HG03135 (cell line): ENCODE measurements at regions not wholly inside any gene's neighbourhood (a gene's known extent, or its start where the extent isn't known, plus 50 kb on each side); places are given as distances from the start of the nearest gene placed in this dataset.
"Not testable (repeated sequence)": the region's sequence is repeated elsewhere in the genome, so short reads cannot be mapped to it uniquely, and the experiment has no call there.

Experiments
- ATAC-seq: cut with Tn5 transposase; IDR thresholded peaks from one replicate; pipeline ENCODE4 v1.9.1; 2021; ENCODE audit warnings: mild to moderate bottlenecking, moderate library complexity; ENCODE audit not compliant: unreplicated experiment

- ATAC-seq: no peak
Measured at GRCh38 chr10:53357587-53357986, 585.0 kb upstream of the MBL2 start.

GRCh38 chr10:53356616-53357349 is 584.2 kb upstream of the MBL2 start:
- ATAC-seq: no peak

- ATAC-seq: not testable (repeated sequence)
Measured at GRCh38 chr10:53342531-53342930, 569.9 kb upstream of the MBL2 start.

DNA sequence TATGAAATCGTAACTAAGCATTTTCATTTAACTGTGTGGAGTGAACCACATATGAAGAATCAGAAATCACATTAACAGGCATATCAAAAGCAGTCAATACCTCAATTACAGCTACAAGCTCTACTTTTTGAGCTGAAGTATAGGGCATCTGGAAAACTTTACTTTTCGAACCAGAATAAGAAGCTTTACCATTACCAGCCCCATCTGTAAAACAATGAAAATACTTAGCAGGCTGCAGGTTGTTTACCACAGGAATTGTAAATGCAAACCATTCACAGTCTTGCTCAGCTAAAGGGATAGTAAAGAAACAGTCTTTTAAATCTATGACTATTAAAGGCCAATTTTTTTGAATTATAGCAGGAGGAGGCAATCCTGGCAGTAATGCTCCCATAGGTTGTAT is 565.6 kb upstream of the MBL2 start:
- ATAC-seq: not testable (repeated sequence)

DNA sequence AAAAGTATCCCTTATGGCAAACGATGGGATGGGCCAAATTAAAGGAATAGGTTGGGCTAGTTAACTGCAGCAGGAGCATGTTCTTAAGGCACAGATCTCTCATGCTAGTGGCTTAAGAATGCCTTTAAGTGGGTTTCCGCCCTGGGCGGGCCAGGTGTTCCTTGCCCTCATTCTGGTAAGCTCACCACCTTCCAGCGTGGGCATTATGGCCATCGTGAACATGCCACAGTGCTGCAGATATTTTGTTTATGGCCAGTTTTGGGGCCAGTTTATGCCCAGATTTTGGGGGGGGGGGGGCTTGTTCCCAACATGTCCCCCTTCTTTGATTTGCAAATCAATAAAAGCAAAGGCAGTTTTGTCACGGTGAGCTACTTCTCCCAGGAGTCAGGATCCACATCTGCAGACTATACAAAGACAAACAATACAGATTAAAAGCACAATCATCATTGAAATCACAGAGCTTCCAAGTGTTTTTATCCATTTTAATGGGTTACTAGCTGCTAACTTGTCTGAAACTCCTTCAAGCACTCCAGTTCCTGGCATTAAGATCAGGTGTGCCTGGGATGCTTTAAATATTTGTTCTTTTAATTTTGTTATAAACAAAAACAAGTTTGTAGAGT is 563.3 kb upstream of the MBL2 start:
- not testable (repeated sequence) for ATAC-seq

DNA sequence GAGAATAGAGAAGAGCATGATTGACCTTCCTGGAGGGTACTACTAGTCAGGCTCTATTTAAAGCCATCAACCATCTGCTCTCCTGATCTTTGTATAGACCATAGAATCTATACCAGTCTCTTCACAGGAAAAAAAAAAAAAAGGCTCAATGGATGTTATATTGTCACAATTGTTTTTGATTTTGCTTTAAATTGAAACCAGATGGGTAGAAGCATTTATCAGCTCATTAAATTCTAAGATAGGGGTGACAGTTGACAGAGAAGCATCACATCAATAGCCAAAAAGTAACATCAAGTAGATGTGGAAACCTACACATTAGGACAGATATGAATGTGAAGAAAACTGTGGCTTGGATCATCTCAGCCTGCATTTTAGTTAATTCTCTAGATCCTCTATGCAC is 558.9 kb upstream of the MBL2 start:
- no peak for ATAC-seq

- not testable (repeated sequence) for ATAC-seq
Measured at GRCh38 chr10:53326401-53327305, 554.1 kb upstream of the MBL2 start.

DNA sequence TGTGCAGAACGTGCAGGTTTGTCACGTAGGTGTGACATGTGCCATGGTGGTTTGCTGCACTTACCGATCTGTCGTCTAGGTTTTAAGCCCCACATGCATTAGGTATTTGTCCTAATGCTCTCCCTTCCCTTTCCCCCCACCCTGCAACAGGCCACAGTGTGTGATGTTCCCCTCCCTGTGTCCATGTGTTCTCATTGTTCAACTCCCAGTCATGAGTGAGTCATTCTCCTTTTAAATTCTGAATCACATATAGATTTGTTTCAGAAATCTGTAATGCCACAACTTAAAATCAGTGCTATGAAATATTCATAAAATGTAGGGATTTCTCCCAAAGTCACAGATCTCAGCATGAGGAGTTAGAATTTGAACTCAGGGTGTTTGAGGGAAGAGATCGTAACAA is 552.5 kb upstream of the MBL2 start:
- no peak for ATAC-seq

DNA sequence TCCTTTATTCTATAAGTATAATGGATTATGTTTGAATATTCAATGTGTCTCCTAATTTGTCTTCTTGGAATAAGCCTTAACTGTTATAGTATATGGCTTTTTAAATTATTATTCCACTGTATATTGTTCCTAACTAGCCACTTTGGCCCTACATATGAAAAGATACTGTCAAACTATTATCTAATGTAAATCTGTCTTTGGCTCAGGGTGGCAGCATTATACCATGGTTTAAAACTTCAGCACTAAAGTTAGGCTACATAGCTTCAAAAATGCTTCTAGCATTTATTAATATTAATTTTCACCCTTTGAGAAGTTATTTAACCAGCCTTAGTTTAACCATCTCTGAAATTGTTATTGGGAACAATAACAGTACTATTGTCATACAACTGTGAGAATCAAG is 543.1 kb upstream of the MBL2 start:
- ATAC-seq: no peak

DNA sequence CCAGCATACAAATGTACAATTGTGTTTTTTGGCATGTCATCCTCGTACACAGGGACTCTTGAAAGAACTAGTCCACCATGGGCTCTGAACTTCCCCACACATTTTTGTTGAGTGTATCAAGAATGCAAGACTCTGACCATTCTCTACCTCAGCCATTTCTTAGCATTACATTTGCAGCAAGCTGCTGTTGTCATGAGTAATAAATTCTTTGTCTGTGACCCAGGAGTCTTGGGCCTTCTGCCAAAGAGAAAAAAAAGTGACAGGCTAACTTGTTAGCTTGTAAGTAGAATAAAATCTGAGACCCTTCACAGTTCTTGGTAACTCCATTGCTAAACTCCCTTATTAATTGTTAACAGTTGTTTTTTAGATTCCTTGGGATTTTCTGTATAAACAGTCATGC is 542.3 kb upstream of the MBL2 start:
- ATAC-seq: no peak

GRCh38 chr10:53298443-53298842 is 525.9 kb upstream of the MBL2 start:
- no peak for ATAC-seq

DNA sequence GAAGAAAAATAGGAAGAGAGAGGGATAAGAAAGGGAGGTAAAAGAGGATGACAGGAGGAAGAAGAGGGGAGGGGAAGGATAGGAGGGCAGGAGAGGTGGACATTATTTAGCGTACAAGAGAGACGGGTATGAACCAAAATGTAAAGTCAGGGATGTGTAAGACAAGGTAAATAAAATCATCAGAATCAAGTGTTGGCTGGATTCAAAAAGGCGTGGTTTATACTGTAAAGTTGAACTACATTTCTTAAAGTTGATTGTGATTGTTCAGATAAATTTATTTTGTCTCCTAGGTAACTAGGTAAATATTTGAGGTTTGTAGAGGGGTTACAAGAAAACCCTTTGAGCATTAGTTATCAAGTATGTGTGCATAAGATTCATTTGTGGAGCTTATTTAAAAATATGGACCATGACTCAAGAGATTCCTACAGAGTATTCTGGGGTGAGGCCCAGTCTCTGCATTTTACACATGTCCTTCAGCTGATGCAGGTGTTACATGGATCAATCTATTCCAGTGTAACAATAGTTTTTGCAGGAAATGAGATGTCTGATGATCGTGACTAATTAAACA is 512.1 kb upstream of the MBL2 start:
- ATAC-seq: no peak

GRCh38 chr10:53276797-53277196 is 504.2 kb upstream of the MBL2 start:
- ATAC-seq: no peak

DNA sequence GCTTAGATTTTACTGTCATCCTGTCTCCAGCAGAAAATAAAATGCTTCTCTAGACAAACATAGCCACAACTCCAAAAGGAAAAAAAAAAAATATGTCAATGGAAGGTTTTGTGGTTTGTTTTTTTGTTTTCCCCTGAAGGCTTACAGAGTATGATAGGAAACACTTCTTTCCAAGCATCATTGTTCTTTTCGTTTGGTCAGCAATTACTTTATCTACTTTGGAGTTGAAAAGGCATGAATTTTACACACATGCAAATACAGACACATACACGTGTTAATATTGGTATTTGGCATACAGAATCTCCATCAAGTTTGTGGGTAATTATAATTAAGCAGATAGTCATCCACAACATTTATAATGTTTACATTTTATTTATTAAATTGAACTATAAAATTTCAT is 496.9 kb upstream of the MBL2 start:
- ATAC-seq: no peak

DNA sequence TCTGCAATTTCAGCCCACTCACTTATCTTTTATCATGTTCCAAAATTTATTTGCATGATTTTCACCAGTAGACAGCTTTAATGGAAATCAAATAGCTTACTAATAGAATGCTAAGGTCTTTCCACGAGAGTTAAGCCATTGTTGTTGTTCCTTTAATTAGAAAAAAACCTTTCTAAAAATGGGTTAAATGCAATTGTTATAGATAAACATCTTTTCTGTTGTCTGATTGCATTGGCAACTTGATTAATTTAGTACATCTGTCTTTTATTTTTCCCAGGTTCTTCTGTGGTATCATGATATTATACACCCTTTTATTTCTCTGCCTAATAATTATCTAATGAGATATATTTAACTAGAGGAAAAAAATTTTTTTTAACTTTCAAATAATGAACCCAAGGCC is 487.6 kb upstream of the MBL2 start:
- ATAC-seq: no peak

- ATAC-seq: no peak
Measured at GRCh38 chr10:53256623-53257022, 484.0 kb upstream of the MBL2 start.

DNA sequence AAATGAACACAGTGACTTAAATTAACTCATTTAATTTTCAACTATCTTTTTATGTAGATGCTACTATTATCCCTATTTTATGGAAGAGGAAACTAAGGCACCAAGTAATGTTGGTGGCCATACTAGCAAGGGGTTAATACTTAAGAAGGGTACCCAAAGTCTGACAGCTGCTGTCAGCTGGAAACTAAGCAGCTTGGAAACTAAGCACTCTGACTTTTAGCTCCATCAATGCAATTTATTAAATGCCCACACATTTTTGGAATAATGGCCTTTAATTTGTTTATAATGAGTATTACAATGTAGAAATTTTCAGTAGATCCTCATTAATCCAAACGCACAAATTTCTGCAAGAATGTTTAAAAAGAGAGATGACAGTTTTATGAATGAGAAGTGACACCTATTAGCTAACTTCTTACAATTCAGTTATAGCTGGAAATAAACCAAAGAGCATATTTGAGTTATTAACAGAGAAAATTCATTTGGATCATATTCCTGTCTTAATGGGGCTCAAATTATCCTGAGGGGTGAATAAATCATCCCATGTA is 483.1 kb upstream of the MBL2 start:
- ATAC-seq: no peak

- ATAC-seq: no peak
Measured at GRCh38 chr10:53253221-53253620, 480.6 kb upstream of the MBL2 start.

DNA sequence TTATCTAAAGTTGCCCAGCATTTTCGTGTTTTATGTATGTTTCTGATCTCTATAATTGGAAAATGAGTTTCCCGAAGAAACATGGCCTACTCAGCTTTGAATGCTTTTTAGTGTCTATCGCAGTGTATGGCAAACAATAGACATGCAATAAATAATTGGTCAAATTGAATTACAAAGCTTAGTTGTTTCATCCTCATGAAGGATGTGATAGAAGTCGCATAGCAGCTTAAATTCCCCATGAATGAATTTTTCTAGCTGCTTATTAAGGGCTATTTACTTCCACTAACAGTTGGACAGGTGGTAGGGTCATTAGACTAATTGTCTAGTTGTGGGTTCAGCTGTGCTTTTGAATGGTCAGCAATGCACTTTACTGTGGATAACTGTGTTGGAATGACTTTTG is 467.3 kb upstream of the MBL2 start:
- no peak for ATAC-seq

GRCh38 chr10:53236941-53237340 is 464.4 kb upstream of the MBL2 start:
- ATAC-seq: no peak

GRCh38 chr10:53233749-53234148 is 461.2 kb upstream of the MBL2 start:
- ATAC-seq: no peak
